PC-3 (cell line): ENCODE measurements at regions not wholly inside any gene's neighbourhood (a gene's known extent, or its start where the extent isn't known, plus 50 kb on each side); places are given as distances from the start of the nearest gene placed in this dataset.

Experiments
- ATAC-seq: fragments of 200-7000 bp; cut with Tn5 transposase; 2 replicates; pipeline ENCODE4 v1.9.1; 2020; ENCODE audit warnings: mild to moderate bottlenecking, moderate library complexity
- BruUV-seq: library from RNA; stranded (reverse); fragments of 400-500 nt; replicated peaks from 2 replicates; lab custom pipeline; 2021; lab: Mats Ljungman, UMichigan
- CTCF ChIA-PET: fragments of 300-600 bp; sonication (Branson Sonifier 250); formaldehyde crosslinking; loops from one replicate; lab custom pipeline; 2022; ENCODE audit warnings: antibody characterized with exemption; lab: Charles Lee
- POLR2A ChIA-PET: fragments of 300-600 bp; sonication (Branson Sonifier 250); formaldehyde crosslinking; loops from one replicate; lab custom pipeline; 2022; ENCODE audit warnings: antibody characterized with exemption; ENCODE audit not compliant: unreplicated experiment; lab: Charles Lee
- DNase-seq: peaks from one replicate; pipeline ENCODE4 v3.0.0-alpha.2; 2015
- H2AFZ ChIP-seq: fragments of 300-600 bp; sonication (generic); 2 replicates; pipeline ENCODE4 v1.6.0; 2016; ENCODE audit warnings: antibody characterized with exemption, low read length
- H3F3A ChIP-seq: fragments of 300-600 bp; sonication (generic); one replicate; pipeline ENCODE4 v1.6.0; 2017; ENCODE audit warnings: antibody characterized with exemption, low read length, control low read depth, mild to moderate bottlenecking; ENCODE audit not compliant: unreplicated experiment
- H3K27ac ChIP-seq: fragments of 300-600 bp; sonication (generic); 2 replicates; pipeline ENCODE4 v1.5.1; 2016; ENCODE audit warnings: mild to moderate bottlenecking, low read length
- H3K27me3 ChIP-seq: fragments of 300-600 bp; sonication (generic); 2 replicates; pipeline ENCODE4 v1.6.1; 2016; ENCODE audit warnings: low read length, mixed read lengths
- H3K36me3 ChIP-seq: fragments of 300-600 bp; sonication (generic); 2 replicates; pipeline ENCODE4 v1.6.1; 2016; ENCODE audit warnings: low read depth, mixed run types, low read length, mixed read lengths
- H3K4me1 ChIP-seq: fragments of 300-600 bp; sonication (generic); 2 replicates; pipeline ENCODE4 v1.5.1; 2016; ENCODE audit warnings: low read length; ENCODE audit not compliant: insufficient read depth
- H3K4me2 ChIP-seq: fragments of 300-600 bp; sonication (generic); 2 replicates; pipeline ENCODE4 v1.6.0; 2016; ENCODE audit warnings: low read length
- H3K4me3 ChIP-seq: fragments of 300-600 bp; sonication (generic); 2 replicates; pipeline ENCODE4 v1.5.1; 2016; ENCODE audit warnings: mild to moderate bottlenecking, low read length, mixed read lengths
- H3K79me2 ChIP-seq: fragments of 300-600 bp; sonication (generic); 2 replicates; pipeline ENCODE4 v1.6.1; 2017; ENCODE audit warnings: low read length, mixed read lengths
- H3K9ac ChIP-seq: fragments of 300-600 bp; sonication (generic); 2 replicates; pipeline ENCODE4 v1.6.0; 2016; ENCODE audit warnings: mild to moderate bottlenecking, low read length
- H3K9me2 ChIP-seq: fragments of 300-600 bp; sonication (generic); replicated peaks from 2 replicates; pipeline ENCODE4 v1.6.1; 2016; ENCODE audit warnings: mixed run types, low read length, mixed read lengths
- H3K9me3 ChIP-seq: fragments of 300-600 bp; sonication (generic); 2 replicates; pipeline ENCODE4 v1.6.1; 2016; ENCODE audit warnings: low read length, mixed read lengths
- H4K20me1 ChIP-seq: fragments of 300-600 bp; sonication (generic); 2 replicates; pipeline ENCODE4 v1.6.1; 2016; ENCODE audit warnings: low read length, mixed read lengths
- CTCF ChIP-seq: fragments of 300-600 bp; sonication (generic); conservative IDR thresholded peaks from 2 replicates; pipeline ENCODE4 v1.5.1; 2017; ENCODE audit warnings: antibody characterized with exemption, low read depth, mild to moderate bottlenecking, low read length
- EZH2 ChIP-seq: fragments of 300-600 bp; sonication (generic); IDR thresholded peaks from one replicate; pipeline ENCODE4 v1.6.1; 2017; ENCODE audit warnings: antibody characterized with exemption, mild to moderate bottlenecking, low read length; ENCODE audit not compliant: unreplicated experiment
- EZH2phosphoT487 ChIP-seq: fragments of 300-600 bp; sonication (generic); IDR thresholded peaks from 2 replicates; pipeline ENCODE4 v1.6.1; 2018; ENCODE audit warnings: mild to moderate bottlenecking, antibody characterized with exemption, low read length, borderline replicate concordance
- intact Hi-C: fragments of 100-400 bp; cut with micrococcal nuclease; formaldehyde crosslinking; loops from 2 replicates; pipeline ENCODE4 v1.9.0; 2023

GRCh38 chr10:111830359-111830758 is 353.2 kb downstream of the GPAM start:
- Histone ChIP-seq H3K27me3 (no peaks in the 10 kb centered on the region), H2AFZ (no peak overlapping the region), H3K9ac (no peak overlapping the region)

GRCh38 chr10:111831058-111831457 is 352.5 kb downstream of the GPAM start:
- ATAC-seq (no peak), DNase-seq (no peak)
- Histone ChIP-seq H3K27ac (no peak overlapping the region), H3K4me2 (no peak overlapping the region), H3K4me3 (no peak overlapping the region), H3K36me3 (no peaks in the 10 kb centered on the region), H2AFZ (no peak overlapping the region), H3K9me2 (no peaks in the 10 kb centered on the region), H3K9me3 (no peaks in the 10 kb centered on the region), H3K27me3 (no peaks in the 10 kb centered on the region), H3F3A (no peaks in the 10 kb centered on the region), H3K9ac (no peak overlapping the region), H3K4me1 (no peaks in the 10 kb centered on the region), H4K20me1 (no peaks in the 10 kb centered on the region), H3K79me2 (no peaks in the 10 kb centered on the region)
- POLR2A ChIA-PET = no interaction called here
- intact Hi-C loops = no loop called here
- no TSS peak for BruUV-seq
- no peak for TF ChIP-seq CTCF
- TF ChIP-seq EZH2 = no peak
- TF ChIP-seq EZH2phosphoT487 = no peak
- CTCF ChIA-PET = no interaction called here

More at GRCh38 chr10:111830359-111830758, 353.2 kb downstream of the GPAM start:
- H3K79me2 ChIP-seq = no peaks in the 10 kb centered on the region
- no TSS peak for BruUV-seq
- no peaks in the 10 kb centered on the region for H3K9me3 ChIP-seq
- no peak overlapping the region for H3K4me3 ChIP-seq
- POLR2A ChIA-PET = no interaction called here
- no peak overlapping the region for H3K27ac ChIP-seq
- no peaks in the 10 kb centered on the region for H3K4me1 ChIP-seq
- no peak for DNase-seq
- no peak for ATAC-seq
- no peaks in the 10 kb centered on the region for H3K36me3 ChIP-seq
- no peaks in the 10 kb centered on the region for H3K9me2 ChIP-seq
- TF ChIP-seq CTCF (no peak), EZH2phosphoT487 (no peak), EZH2 (no peak)
- intact Hi-C loops = no loop called here
- H4K20me1 ChIP-seq = no peaks in the 10 kb centered on the region
- CTCF ChIA-PET = no interaction called here
- no peak overlapping the region for H3K4me2 ChIP-seq
- no peaks in the 10 kb centered on the region for H3F3A ChIP-seq

- H3K4me1 ChIP-seq = no peaks in the 10 kb centered on the region
Observed at GRCh38 chr10:111833251-111833650, 350.3 kb downstream of the GPAM start.

More at GRCh38 chr10:111833251-111833650, 350.3 kb downstream of the GPAM start:
- no peak for TF ChIP-seq EZH2phosphoT487
- TF ChIP-seq CTCF = no peak
- TF ChIP-seq EZH2 = no peak
- Histone ChIP-seq H2AFZ (no peak overlapping the region), H3K4me3 (no peak overlapping the region), H3K9me2 (no peaks in the 10 kb centered on the region), H4K20me1 (no peaks in the 10 kb centered on the region), H3F3A (no peaks in the 10 kb centered on the region), H3K27me3 (no peaks in the 10 kb centered on the region), H3K4me2 (no peak overlapping the region), H3K79me2 (no peaks in the 10 kb centered on the region), H3K9ac (no peak overlapping the region), H3K9me3 (no peaks in the 10 kb centered on the region), H3K36me3 (no peaks in the 10 kb centered on the region), H3K27ac (no peak overlapping the region)
- DNase-seq = no peak
- no TSS peak for BruUV-seq
- ATAC-seq = no peak
- intact Hi-C loops = no loop called here
- ChIA-PET POLR2A (no interaction called here), CTCF (no interaction called here)
